ENCODE measurements at regions not wholly inside any gene's neighbourhood (a gene's known extent, or its start where the extent isn't known, plus 50 kb on each side); places are given as distances from the start of the nearest gene placed in this dataset.

DNA sequence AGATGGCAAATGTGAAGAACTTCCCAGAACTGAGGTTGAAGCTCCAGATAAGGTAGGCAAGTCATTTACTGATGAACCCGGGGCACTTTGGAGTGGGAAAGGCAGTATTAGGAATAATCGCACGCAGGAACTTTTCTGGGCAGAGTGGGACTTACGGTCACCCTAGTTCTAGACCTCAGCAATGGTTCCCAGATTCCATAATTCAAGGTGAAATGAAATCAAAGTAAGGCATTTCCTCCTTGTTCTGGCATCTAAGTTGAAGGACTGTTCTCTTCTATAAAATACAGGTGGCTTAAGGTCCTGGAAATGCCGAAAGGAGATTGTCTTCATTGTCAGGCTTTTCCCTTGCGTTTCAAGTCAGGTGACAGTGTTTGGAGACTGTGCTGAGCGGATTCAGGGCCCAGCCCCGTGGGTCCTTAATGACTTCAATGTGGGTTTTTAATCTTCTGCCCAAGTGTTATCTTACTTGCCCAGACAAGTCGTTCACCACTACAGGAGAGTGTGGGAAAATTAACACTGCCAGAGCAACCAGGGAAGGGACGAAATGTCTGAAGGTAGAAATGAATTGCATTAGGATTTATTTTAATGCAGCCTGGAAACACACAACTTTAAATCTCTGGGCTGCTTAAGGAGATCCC, 52.1 kb upstream of the STOX2 start:
- DNase-seq (ENCODE audit: low spot score) = no peak

- no peak for DNase-seq (ENCODE audit: low spot score)
Measured at GRCh38 chr4:183853548-183853940, 51.6 kb upstream of the STOX2 start.

Measured in kidney tubule cell (primary cell).